ENCODE measurements at regions not wholly inside any gene's neighbourhood (a gene's known extent, or its start where the extent isn't known, plus 50 kb on each side); places are given as distances from the start of the nearest gene placed in this dataset.

DNA sequence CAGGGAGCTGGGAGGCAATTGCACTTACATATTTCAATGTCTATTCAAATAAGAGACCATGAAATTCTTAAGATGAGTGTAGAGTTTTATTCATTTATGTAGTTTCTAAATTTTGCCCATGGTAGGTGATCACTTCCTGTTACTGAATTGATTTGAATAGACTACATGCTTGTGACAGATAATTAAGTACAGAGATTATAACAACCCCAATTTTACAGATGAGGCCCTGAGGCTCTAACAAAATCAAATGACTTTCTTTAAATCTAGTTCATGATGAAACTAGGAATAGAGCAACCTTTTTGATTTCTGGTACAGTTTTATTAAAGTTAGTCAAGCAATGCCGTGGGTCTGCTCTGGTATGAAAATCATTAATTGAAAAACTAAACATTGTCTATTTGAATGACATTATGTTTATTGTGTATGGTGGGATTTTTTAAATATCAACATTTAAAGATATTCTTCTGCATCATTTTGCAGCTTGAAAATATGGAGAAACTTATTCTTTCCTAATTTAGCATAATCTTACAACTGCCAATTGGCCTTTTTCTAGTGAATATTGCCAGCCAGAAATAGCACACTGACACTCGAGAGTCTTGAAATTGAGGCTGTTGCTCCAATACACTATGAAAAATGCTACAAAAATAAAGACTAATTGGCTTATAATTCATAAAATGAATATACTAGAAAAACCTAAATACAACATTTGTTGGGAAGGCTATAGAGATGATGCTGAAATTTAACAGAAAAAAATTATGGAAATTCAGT is 308.9 kb downstream of the SLC6A15 start:
- DNase-seq (ENCODE audit: low read depth), result no peak
- TF ChIP-seq, protein P1, sequence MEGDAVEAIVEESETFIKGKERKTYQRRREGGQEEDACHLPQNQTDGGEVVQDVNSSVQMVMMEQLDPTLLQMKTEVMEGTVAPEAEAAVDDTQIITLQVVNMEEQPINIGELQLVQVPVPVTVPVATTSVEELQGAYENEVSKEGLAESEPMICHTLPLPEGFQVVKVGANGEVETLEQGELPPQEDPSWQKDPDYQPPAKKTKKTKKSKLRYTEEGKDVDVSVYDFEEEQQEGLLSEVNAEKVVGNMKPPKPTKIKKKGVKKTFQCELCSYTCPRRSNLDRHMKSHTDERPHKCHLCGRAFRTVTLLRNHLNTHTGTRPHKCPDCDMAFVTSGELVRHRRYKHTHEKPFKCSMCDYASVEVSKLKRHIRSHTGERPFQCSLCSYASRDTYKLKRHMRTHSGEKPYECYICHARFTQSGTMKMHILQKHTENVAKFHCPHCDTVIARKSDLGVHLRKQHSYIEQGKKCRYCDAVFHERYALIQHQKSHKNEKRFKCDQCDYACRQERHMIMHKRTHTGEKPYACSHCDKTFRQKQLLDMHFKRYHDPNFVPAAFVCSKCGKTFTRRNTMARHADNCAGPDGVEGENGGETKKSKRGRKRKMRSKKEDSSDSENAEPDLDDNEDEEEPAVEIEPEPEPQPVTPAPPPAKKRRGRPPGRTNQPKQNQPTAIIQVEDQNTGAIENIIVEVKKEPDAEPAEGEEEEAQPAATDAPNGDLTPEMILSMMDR (conservative IDR thresholded peaks at IDR 0.05; ENCODE audit: low read depth, low read length), result no peak
- no peak overlapping the region for H3K4me3 ChIP-seq (ENCODE audit: low read depth, low read length)

GRCh38 chr12:84601483-84601882 is 311.1 kb downstream of the SLC6A15 start:
- no peak overlapping the region for H3K4me3 ChIP-seq (ENCODE audit: low read depth, low read length)
- TF ChIP-seq, protein P1 (conservative IDR thresholded peaks at IDR 0.05; ENCODE audit: low read depth, low read length), result no peak
- no peak for DNase-seq (ENCODE audit: low read depth)

- no peak for DNase-seq (ENCODE audit: low read depth)
- H3K4me3 ChIP-seq (ENCODE audit: low read depth, low read length), result no peak overlapping the region
- TF ChIP-seq, protein P1 (conservative IDR thresholded peaks at IDR 0.05; ENCODE audit: low read depth, low read length), result no peak
Observed at GRCh38 chr12:84599539-84599938, 313.1 kb downstream of the SLC6A15 start.

- no peak overlapping the region for H3K4me3 ChIP-seq (ENCODE audit: low read depth, low read length)
- TF ChIP-seq, protein P1 (conservative IDR thresholded peaks at IDR 0.05; ENCODE audit: low read depth, low read length), result no peak
- DNase-seq (ENCODE audit: low read depth), result no peak
Observed at GRCh38 chr12:84596266-84596665, 316.3 kb downstream of the SLC6A15 start.

DNA sequence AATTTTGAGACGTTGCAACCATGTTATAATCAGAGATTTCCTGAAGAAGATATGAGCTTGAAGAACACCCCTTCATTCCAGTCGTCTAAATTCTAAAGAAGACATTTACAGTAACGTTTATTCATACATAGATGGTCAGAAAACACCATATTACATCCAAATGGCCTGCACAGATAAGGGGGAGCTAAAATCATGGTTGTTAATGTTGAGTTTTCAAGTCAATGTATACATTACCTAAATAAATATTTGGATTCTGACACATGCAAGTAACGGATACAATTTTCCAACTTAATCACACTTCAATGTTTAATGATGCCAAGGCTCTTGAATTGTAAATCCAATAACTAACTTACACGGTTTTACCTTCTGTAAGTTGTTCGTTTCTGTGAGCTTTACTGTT is 318.4 kb downstream of the SLC6A15 start:
- no peak for DNase-seq (ENCODE audit: low read depth)
- no peak overlapping the region for H3K4me3 ChIP-seq (ENCODE audit: low read depth, low read length)
- TF ChIP-seq, protein P1 (conservative IDR thresholded peaks at IDR 0.05; ENCODE audit: low read depth, low read length), result no peak

GRCh38 chr12:84585776-84586395 is 326.7 kb downstream of the SLC6A15 start:
- H3K4me3 ChIP-seq (ENCODE audit: low read depth, low read length), result no peak overlapping the region
- TF ChIP-seq, protein P1 (conservative IDR thresholded peaks at IDR 0.05; ENCODE audit: low read depth, low read length), result no peak
- no peak for DNase-seq (ENCODE audit: low read depth)

GRCh38 chr12:84572196-84572595 is 340.4 kb downstream of the SLC6A15 start:
- no peak for DNase-seq (ENCODE audit: low read depth)
- TF ChIP-seq, protein P1 (conservative IDR thresholded peaks at IDR 0.05; ENCODE audit: low read depth, low read length), result no peak
- no peak overlapping the region for H3K4me3 ChIP-seq (ENCODE audit: low read depth, low read length)

Measured in epithelial cell of proximal tubule (primary cell).